Hippocampal formation (tissue), 2 donors: ENCODE measurements at regions not wholly inside any gene's neighbourhood (a gene's known extent, or its start where the extent isn't known, plus 50 kb on each side); places are given as distances from the start of the nearest gene placed in this dataset.
"Not testable (repeated sequence)": the region's sequence is repeated elsewhere in the genome, so short reads cannot be mapped to it uniquely, and the experiment has no call there.

Experiments
- DNase-seq, 2 donors: peaks; one replicate each; lab custom pipeline; 2025; lab: John Stamatoyannopoulos, UW

DNA sequence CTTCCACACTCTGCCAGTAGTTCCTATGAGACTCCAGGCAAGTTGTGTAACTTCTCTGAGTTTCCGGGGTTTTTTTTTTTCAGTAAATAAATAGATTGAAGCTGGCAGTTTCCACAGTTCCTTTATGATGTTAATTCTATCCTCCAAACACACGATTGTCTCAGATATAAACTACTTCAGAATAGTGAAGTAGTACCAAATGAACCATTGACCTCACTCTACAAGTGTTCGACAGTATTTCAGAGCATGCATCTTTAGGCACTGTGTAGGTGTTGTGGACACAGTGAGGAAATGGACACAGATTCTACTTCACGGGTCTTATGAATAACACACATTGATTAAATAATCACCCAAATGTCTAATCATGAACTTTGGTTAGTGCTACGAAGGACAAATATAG lies 136.1 kb upstream of the IGSF10 start:
- DNase-seq, result no peak

GRCh38 chr3:151593928-151594327 lies 133.1 kb upstream of the IGSF10 start:
- no peak for DNase-seq

GRCh38 chr3:151592287-151592686 lies 131.4 kb upstream of the IGSF10 start:
- no peak for DNase-seq

GRCh38 chr3:151591441-151591840 lies 130.6 kb upstream of the IGSF10 start:
- DNase-seq, result no peak

- no peak for DNase-seq
Observed at GRCh38 chr3:151589311-151589710, 128.4 kb upstream of the IGSF10 start.

DNA sequence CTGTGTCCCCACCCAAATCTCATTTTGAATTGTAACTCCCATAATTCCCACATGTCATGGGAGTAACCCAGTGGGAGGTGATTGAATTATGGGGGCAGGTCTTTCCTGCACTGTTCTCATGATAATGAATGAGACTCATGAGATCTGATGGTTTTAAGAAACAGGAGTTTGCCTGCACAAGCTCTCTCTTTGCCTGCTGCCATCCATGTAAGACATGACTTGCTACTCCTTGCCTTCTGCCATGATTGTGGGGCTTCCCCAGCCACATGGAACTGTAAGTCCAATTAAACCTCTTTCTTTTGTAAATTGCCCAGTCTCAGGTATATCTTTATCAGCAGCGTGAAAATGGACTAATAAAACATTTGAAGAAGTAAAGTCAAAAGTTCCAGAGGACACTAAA lies 126.8 kb upstream of the IGSF10 start:
- not testable (repeated sequence) for DNase-seq

DNA sequence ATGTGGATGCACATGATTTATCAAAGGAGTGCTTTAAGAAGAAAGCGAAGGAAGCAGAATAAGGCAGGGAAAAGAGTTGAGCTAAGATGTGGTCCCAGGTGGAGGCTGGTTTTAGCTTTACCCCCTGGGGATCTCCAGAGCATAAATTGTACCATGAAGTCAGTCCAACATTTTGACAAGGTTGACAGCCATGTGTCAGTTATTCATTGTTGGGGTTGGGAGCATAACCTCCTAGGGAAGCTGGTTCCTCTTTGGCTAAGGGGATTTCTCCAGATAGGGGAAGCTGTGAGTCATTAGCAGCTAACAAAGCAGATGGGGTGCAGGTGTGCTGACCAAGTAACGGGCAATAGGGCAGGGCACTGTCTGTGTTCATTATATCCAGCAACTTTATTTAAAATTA lies 123.7 kb upstream of the IGSF10 start:
- DNase-seq, result no peak

GRCh38 chr3:151581035-151581434 lies 120.2 kb upstream of the IGSF10 start:
- DNase-seq, result no peak

DNA sequence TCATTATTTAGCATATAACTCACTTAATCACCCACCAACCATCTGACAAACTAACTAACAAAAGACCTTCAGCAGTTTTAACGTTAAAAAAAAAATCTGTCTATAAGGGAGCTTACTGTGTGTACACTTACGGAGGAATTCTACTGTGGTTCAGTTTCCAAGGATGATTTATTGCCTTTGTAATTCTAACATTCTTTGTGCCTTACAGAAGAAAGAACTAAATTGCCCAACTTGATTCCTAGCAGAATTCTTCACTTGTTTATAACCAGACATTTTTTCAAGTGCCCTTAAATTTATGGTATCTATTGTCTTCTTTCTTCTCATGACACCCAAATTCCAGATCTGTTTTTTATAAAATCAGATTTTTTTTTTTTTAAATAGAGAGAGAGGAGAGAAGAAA lies 119.7 kb upstream of the IGSF10 start:
- DNase-seq, result no peak

DNA sequence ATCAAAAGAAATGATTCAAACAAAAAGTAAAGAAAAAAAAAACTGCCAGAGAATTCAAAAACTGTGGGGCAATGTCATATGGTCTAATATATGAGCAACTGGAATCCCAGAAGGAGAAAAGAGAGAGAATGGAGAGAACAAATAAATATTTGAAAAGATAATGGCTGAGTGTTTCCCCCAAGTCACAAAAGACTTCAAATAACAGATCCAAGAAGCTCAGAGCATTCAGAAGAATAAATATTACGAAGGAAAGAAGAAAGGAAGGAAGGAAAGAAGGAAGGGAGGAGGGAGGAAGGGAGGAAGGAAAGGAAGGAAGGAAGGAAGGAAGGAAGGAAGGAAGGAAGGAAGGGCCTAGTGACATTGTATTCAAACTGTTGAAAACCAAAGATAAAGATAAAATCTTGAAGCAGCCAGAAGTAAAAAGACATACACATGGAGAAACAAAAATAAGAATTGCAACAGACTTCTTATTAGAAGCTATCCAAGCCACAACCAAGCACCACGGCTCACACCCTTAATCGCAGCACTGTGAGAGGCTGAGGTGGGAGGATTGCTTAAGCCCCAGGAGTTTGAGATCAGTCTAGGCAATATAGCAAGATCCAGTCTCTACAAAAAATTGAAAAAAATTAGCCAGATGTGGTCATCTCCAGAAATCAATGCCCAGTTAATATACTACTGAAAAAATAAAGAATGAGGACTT lies 118.9 kb upstream of the IGSF10 start:
- DNase-seq, result no peak

- no peak for DNase-seq
Observed at GRCh38 chr3:151578495-151578894, 117.6 kb upstream of the IGSF10 start.

DNA sequence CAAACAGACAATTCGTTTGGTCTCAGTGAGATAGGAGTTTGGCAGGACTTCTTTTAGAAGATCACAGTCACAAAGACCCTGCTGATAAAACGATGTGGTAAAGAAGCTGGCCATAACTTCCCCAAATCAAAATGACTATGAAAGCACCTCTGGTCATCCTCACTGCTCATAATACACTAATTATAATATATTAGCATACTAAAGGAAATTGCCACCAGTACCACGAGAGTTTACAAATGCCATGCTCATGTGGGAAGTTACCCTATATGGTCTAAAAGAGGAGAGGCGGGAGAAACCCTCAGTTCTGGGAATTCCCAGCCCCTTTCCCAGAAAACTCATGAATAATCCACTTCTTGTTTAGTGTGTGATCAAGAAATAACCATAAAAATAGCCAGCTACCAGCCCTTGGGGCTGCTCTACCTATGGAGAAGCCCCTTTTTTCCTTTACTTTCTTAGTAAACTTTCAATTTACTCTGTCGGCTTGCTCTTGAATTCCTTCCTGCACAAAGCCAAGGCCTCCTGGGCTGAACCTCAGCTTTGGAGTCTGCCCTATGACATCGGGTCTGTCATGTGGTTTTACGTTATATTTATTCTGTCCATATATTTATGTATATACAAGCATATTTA lies 115.8 kb upstream of the IGSF10 start:
- DNase-seq, result no peak

- no peak for DNase-seq
Observed at GRCh38 chr3:151568184-151568583, 107.3 kb upstream of the IGSF10 start.

DNA sequence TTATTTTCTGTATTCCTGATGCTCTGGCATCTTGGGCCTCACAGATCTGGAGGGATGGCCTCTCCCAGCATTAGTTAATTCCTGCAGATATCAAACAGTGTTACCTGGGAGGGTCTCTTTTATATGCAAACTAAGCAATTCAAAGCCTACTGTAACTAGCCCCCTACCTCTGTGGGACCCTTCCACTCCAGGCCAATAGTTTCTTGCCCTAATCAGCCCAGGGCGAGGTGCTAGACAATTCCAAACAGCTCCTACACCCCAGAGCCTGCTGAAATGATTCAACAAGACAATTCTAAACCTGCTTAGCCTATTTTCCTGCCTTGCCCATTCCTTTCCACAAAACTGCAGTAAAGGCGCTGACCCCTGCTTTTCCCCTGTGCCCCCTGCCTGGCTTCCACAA lies 106.6 kb upstream of the IGSF10 start:
- DNase-seq, result no peak

GRCh38 chr3:151564261-151564660 lies 103.4 kb upstream of the IGSF10 start:
- DNase-seq, result no peak

DNA sequence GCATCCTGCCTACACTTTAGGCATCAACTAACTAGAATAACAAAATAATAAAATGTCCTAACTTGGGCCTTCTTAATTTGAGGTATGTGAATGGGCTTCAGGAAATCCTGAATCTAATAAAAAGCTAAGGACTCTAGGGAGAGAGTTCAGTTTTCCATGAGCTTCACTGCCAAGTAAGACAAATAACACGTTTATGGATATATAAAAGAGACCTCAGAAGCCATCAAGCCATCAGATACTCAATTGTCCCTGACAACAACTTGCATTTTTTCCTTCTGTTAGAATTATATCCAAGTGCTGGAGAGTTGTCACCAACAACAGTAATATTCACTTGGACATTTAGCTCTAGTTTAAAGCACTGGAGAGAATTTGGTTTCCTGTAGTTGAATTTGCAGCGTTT lies 102.4 kb upstream of the IGSF10 start:
- DNase-seq, result no peak

DNA sequence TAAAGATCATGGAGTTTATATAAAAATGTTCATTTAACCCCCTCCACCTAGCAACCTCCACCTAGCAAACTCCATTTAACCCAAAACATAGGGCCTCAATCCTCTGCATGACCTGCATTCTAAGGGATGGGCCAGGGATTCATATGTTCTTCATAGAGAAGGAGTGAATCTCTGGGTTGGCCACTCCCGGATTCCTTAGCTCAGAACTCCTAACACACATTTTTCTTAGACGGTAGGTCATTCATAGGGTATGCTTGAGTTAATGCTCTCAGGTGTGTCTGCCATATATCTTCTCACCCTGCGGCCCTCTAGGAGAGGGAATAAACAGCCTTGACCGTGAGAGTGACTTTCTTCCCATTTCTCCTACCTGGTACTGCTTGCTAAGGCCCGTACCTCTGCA lies 102.0 kb upstream of the IGSF10 start:
- no peak for DNase-seq

DNA sequence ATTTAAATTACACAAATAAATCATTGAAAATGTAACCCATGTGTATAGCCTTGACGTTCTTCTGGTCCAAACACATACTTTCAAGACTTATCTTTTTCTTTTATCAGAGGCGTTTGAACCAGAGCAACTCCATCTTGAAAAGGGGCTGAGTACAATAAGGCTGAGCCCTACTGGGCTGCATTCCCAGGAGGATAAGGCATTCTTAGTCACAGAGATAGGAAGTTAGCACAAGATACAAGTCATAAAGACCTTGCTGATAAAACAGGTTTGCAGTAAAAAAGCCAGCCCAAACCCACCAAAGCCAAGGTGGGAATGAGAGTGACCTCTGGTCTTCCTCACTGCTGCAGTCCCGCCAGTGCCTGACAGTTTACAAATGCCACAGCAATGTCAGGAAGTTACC lies 101.0 kb upstream of the IGSF10 start:
- DNase-seq, result no peak

GRCh38 chr3:151560738-151561137 lies 99.9 kb upstream of the IGSF10 start:
- no peak for DNase-seq

DNA sequence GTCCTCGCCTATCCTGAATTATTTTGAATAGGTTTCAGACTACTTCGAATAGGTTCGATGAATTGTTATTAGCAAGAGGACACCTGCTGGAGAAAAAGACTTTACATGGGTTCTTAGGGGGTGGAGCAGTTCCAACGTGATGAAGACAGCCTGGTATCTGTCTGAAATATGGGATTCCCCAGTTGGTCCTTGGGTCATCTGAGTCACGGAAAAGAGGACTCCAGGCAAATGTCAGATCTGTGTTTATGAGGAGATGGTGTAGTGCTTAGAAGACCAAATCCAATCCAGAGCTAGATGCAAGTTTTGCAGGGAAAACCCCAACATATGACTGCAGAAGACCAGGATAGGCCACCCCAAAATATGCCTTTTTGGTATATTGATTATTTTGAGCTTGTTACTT lies 98.9 kb upstream of the IGSF10 start:
- no peak for DNase-seq

GRCh38 chr3:151558661-151559060 lies 97.8 kb upstream of the IGSF10 start:
- no peak for DNase-seq

DNA sequence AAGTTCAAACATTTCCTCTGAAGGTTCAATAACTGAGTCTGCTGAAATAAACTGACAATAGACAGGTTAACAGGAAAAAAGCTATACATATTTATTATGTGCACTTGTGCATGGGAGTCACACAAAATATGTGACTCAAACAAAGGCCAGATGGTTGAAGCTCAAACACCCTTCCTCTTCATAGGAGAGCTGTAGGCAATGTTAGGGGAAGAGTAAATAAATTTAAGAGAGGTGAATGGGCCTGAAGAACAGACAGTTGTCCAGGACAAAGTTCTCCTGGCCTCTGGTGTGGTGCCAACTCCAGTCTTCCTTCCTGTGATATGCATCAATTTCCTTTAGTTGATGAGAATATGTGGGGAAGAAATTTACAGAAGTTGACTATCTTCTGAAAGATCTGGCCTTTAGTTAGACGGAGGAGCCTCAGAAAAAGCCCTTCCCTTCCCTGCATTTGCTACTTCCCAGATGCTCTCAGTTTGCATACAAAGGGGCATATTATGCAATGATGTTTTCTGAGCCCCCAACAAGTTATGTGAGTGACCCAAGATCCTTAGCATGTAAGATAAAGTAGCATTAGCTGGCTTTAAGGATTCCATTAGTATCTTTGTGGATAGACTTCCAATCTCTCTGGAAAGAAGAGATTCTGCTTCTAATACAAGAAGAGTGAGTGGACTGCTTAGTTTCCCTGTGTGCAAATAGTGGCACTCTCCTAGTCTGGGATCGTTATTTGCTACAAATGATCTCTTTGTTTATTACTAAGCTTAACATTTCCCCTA lies 96.4 kb upstream of the IGSF10 start:
- DNase-seq, result no peak

DNA sequence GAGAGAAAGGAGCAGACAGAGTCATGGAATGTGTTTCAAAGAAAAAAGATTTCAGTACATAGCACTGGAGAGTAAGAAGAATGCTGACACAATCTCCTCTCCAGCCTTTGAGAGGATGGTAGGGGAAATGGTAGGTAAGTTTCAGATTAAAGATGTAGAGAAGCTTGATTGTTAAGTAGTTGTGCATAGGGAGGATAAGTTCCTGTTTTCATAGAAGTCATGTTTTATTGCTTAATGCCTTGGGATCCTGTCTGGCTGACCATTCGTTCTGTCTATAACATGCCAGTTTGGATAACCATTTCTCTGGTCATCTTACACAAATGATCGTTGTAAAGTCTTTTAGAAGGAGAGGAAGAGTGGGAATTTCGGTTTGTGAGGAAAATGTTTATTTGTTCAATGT lies 95.7 kb upstream of the IGSF10 start:
- DNase-seq, result no peak
